ENCODE measurements at regions not wholly inside any gene's neighbourhood (a gene's known extent, or its start where the extent isn't known, plus 50 kb on each side); places are given as distances from the start of the nearest gene placed in this dataset.

- TF ChIP-seq GATA3 (IDR thresholded peaks at IDR 0.05; ENCODE audit: low read depth, low read length) (no peak), GATA2 (IDR thresholded peaks at IDR 0.05; ENCODE audit: low read depth, low read length) (no peak)
Measured at GRCh38 chr13:50222569-50223332, 207.5 kb downstream of the KCNRG start.

Data from SH-SY5Y (cell line).